ENCODE measurements at regions not wholly inside any gene's neighbourhood (a gene's known extent, or its start where the extent isn't known, plus 50 kb on each side); places are given as distances from the start of the nearest gene placed in this dataset.

DNA sequence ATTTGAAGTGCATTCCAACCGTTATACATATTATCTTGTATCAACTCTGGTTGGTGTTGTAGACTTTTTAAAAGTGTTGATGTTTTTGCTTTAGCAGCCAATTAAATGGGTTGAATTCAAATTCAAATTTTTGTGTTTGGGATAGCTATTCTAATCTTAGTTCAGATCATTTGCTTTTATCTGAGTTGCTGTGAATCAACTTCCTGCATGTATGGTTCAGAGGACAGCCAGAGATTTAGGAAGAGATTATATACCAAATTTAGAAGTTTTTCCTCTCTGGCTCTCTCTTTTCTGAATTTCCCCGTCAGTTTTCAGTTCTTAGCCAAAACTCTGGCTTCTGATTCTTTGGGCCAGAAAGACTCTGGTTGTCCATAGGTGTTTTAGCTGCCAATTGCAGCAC, 415.5 kb downstream of the NUF2 start:
- intact Hi-C loops (cut with micrococcal nuclease): no loop called here
- H3K4me1 ChIP-seq (ENCODE audit: control insufficient read depth in 1 of 2, insufficient read depth in 2 of 2, low read length in 2 of 2): no peaks in the 10 kb centered on the region
- H3K4me3 ChIP-seq (replicated peaks in 1 of 2; ENCODE audit: low read depth in 1 of 2, low read length in 2 of 2): no peak overlapping the region
- no TSS peak for BruUV-seq (replicated peaks)
- POLR2A ChIA-PET: no interaction called here
- DNase-seq (ENCODE audit: low read depth, low spot score) (no peak), ATAC-seq (no peak)
- H4K20me1 ChIP-seq (ENCODE audit: insufficient read depth): no peaks in the 10 kb centered on the region
- RAD21 ChIA-PET (ENCODE audit: low non-redundant PET in 1 of 2, low total read pairs in 2 of 2, uncharacterized antibody in 2 of 2, unreplicated experiment in 2 of 2): no interaction called here
- no peaks in the 10 kb centered on the region for H3K9me3 ChIP-seq (ENCODE audit: control insufficient read depth in 1 of 2, insufficient read depth in 1 of 2, low read depth in 1 of 2, low read length in 2 of 2)
- no peaks in the 10 kb centered on the region for H3K27me3 ChIP-seq (ENCODE audit: insufficient read depth, low read length)
- no peak overlapping the region for H2AFZ ChIP-seq (ENCODE audit: low read depth, low read length, poor library complexity, severe bottlenecking)
- no peaks in the 10 kb centered on the region for H3K36me3 ChIP-seq (ENCODE audit: control insufficient read depth in 1 of 2, insufficient read depth in 2 of 2, low read length in 2 of 2)
- CTCF ChIA-PET: no interaction called here
- H3K27ac ChIP-seq (ENCODE audit: low read depth, low read length): no peak overlapping the region
- no peaks in the 10 kb centered on the region for H3K79me2 ChIP-seq (ENCODE audit: insufficient read depth, low read length)
- H3K9ac ChIP-seq (ENCODE audit: low read length): no peak overlapping the region
- H3K9me2 ChIP-seq (ENCODE audit: insufficient read depth): no peaks in the 10 kb centered on the region
- no peak for TF ChIP-seq FOSL1 (IDR thresholded peaks at IDR 0.05; ENCODE audit: low read depth)
- no peak for TF ChIP-seq EGR1 (IDR thresholded peaks at IDR 0.05; ENCODE audit: low read depth)
- TF ChIP-seq, protein P1, sequence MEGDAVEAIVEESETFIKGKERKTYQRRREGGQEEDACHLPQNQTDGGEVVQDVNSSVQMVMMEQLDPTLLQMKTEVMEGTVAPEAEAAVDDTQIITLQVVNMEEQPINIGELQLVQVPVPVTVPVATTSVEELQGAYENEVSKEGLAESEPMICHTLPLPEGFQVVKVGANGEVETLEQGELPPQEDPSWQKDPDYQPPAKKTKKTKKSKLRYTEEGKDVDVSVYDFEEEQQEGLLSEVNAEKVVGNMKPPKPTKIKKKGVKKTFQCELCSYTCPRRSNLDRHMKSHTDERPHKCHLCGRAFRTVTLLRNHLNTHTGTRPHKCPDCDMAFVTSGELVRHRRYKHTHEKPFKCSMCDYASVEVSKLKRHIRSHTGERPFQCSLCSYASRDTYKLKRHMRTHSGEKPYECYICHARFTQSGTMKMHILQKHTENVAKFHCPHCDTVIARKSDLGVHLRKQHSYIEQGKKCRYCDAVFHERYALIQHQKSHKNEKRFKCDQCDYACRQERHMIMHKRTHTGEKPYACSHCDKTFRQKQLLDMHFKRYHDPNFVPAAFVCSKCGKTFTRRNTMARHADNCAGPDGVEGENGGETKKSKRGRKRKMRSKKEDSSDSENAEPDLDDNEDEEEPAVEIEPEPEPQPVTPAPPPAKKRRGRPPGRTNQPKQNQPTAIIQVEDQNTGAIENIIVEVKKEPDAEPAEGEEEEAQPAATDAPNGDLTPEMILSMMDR (IDR thresholded peaks at IDR 0.05 in 2 of 3, conservative IDR thresholded peaks at IDR 0.05 in 1 of 3; ENCODE audit: borderline replicate concordance in 1 of 3, insufficient read depth in 1 of 3, low read depth in 2 of 3, low read length in 2 of 3): no peak
- TF ChIP-seq, protein P2, sequence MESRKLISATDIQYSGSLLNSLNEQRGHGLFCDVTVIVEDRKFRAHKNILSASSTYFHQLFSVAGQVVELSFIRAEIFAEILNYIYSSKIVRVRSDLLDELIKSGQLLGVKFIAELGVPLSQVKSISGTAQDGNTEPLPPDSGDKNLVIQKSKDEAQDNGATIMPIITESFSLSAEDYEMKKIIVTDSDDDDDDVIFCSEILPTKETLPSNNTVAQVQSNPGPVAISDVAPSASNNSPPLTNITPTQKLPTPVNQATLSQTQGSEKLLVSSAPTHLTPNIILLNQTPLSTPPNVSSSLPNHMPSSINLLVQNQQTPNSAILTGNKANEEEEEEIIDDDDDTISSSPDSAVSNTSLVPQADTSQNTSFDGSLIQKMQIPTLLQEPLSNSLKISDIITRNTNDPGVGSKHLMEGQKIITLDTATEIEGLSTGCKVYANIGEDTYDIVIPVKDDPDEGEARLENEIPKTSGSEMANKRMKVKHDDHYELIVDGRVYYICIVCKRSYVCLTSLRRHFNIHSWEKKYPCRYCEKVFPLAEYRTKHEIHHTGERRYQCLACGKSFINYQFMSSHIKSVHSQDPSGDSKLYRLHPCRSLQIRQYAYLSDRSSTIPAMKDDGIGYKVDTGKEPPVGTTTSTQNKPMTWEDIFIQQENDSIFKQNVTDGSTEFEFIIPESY (IDR thresholded peaks at IDR 0.05; ENCODE audit: extremely low read depth, insufficient replicate concordance, low read length): no peak
- TF ChIP-seq POLR2A (IDR thresholded peaks at IDR 0.05; ENCODE audit: borderline replicate concordance, extremely low read depth, insufficient read depth, insufficient read length): no peak
- TF ChIP-seq SP1 (IDR thresholded peaks at IDR 0.05; ENCODE audit: low read depth): no peak
- TF ChIP-seq POLR2AphosphoS5 (IDR thresholded peaks at IDR 0.05; ENCODE audit: low read depth, low read length): no peak
- no peak overlapping the region for H3K4me2 ChIP-seq (ENCODE audit: low read length)

Measured in HCT116 (cell line).